ENCODE measurements at regions not wholly inside any gene's neighbourhood (a gene's known extent, or its start where the extent isn't known, plus 50 kb on each side); places are given as distances from the start of the nearest gene placed in this dataset.

DNA sequence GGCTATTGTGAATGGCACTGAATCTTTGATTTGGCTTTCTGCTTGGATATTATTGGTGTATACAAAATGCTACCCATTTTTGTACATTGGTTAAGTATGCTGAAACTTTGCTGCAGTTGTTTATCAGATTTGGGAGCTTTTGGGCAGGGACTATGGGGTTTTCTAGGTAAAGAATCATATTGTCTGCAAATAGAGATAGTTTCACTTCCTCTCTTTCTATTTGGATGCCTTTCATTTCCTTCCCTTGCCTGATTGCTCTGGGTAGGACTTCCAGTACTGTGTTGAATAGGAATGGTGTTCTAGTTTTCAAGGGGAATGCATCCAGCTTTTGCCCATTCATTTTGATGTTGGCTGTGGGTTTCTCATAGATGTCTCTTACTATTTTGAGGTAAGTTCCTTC lies 489.1 kb upstream of the LRATD1 start:
- ATAC-seq (no peak), DNase-seq (no peak)
- Histone ChIP-seq H3K36me3 (no peaks in the 10 kb centered on the region), H3K4me3 (no peak overlapping the region), H3K27ac (no peak overlapping the region), H3K4me1 (no peaks in the 10 kb centered on the region), H3K27me3 (no peaks in the 10 kb centered on the region), H3K9me3 (no peaks in the 10 kb centered on the region)
- TF ChIP-seq POLR2A (IDR thresholded peaks at IDR 0.05): no peak
- no peak for TF ChIP-seq CTCF (IDR thresholded peaks at IDR 0.05)
- intact Hi-C loops (cut with DNase I): no loop called here

DNA sequence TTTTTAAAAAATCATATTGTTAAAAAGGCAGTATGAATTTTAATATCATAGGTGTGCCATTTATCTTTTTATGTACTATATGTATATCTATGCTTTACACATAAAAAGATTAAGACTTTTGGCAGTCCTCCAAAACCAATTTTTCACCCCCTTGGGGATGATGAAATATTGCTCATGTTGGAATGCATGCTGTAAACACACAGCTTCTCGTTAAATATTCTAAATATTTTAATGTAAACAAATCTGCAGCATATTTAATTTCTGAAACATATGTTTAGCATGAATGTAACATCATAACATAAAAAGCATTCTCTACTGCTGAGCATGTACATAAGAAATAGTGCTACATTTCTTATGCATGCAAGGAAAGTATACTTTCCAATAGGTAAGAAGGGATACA lies 484.3 kb upstream of the LRATD1 start:
- H3K36me3 ChIP-seq: no peaks in the 10 kb centered on the region
- no peaks in the 10 kb centered on the region for H3K27me3 ChIP-seq
- DNase-seq: no peak
- no peak overlapping the region for H3K27ac ChIP-seq
- no peaks in the 10 kb centered on the region for H3K9me3 ChIP-seq
- intact Hi-C loops (cut with DNase I): no loop called here
- WGBS, 4 donors: 61 to 67% (median 64%) methylated on average over 1 of the region's 1 CpG
- TF ChIP-seq CTCF (IDR thresholded peaks at IDR 0.05) (no peak), POLR2A (IDR thresholded peaks at IDR 0.05) (no peak)
- H3K4me3 ChIP-seq: no peak overlapping the region
- no peaks in the 10 kb centered on the region for H3K4me1 ChIP-seq
- ATAC-seq: no peak

DNA sequence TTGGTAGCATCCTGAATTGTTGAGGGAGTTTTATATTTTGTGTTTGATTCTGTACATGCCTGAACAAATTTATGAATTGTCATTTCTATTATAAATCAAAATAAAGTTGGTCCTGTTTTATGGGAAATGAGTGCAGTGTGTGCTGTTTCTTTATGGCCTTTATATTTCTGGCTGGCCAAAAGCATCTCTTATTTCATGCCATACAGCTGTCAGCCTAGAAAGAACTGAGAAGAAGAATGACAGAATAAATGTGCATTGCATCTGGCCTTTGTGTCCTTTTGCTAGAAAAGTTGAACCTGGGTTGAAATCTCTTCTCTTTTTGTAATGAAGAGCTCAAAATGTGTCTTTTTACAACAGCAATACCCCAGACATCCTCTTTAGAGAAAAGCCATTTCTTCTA lies 474.7 kb upstream of the LRATD1 start:
- no peak for DNase-seq
- intact Hi-C loops (cut with DNase I): no loop called here
- Histone ChIP-seq H3K9me3 (peaks cover 0 to 1% (median 0%) of the 10 kb centered on the region in 12 donors), H3K27me3 (no peaks in the 10 kb centered on the region), H3K4me3 (no peak overlapping the region), H3K36me3 (no peaks in the 10 kb centered on the region), H3K27ac (no peak overlapping the region), H3K4me1 (no peaks in the 10 kb centered on the region)
- TF ChIP-seq POLR2A (IDR thresholded peaks at IDR 0.05) (no peak), CTCF (IDR thresholded peaks at IDR 0.05) (no peak)
- no peak for ATAC-seq

- 66 to 77% (median 73%) methylated on average over 3 of the region's 3 CpGs for WGBS, 4 donors
These were observed 452.2 kb upstream of the LRATD1 start for GRCh38 chr2:14180333-14180732.

More at GRCh38 chr2:14180333-14180732, 452.2 kb upstream of the LRATD1 start:
- intact Hi-C loops (cut with DNase I): no loop called here
- Histone ChIP-seq H3K27me3 (peaks cover 0 to 3% (median 0%) of the 10 kb centered on the region in 9 donors), H3K27ac (no peak overlapping the region), H3K36me3 (no peaks in the 10 kb centered on the region), H3K9me3 (peaks cover 0 to 6% (median 0%) of the 10 kb centered on the region in 12 donors), H3K4me3 (no peak overlapping the region), H3K4me1 (no peaks in the 10 kb centered on the region)
- DNase-seq: no peak
- no peak for TF ChIP-seq CTCF (IDR thresholded peaks at IDR 0.05)
- no peak for TF ChIP-seq POLR2A (IDR thresholded peaks at IDR 0.05)
- ATAC-seq: no peak

Data from heart left ventricle (tissue), 16 donors.